Ovary (tissue), 7 donors: ENCODE measurements at regions not wholly inside any gene's neighbourhood (a gene's known extent, or its start where the extent isn't known, plus 50 kb on each side); places are given as distances from the start of the nearest gene placed in this dataset.
"Not testable (repeated sequence)": the region's sequence is repeated elsewhere in the genome, so short reads cannot be mapped to it uniquely, and the experiment has no call there.

Experiments
- DNase-seq, 5 donors: peaks; one replicate each; pipeline ENCODE4 v3.0.0-alpha.2; 2019 to 2020
- H3K27ac ChIP-seq, 2 donors: fragments of 200-600 bp; one replicate each; pipeline versions ENCODE4 v1.5.1 to v1.8.0; 2019 to 2022
- H3K27me3 ChIP-seq: fragments of 200-600 bp; one replicate; pipeline ENCODE4 v1.8.0; 2022
- H3K36me3 ChIP-seq: fragments of 200-600 bp; sonication (generic); one replicate; pipeline ENCODE4 v1.5.1; 2019
- H3K4me1 ChIP-seq: one replicate; pipeline ENCODE4 v1.8.1; 2013; ENCODE audit warnings: mild to moderate bottlenecking, moderate library complexity; ENCODE audit not compliant: insufficient read depth
- H3K4me3 ChIP-seq: fragments of 200-600 bp; sonication (generic); one replicate; pipeline ENCODE4 v1.5.1; 2017
- H3K9me3 ChIP-seq, 2 donors: fragments of 200-600 bp in 1 of 2; sonication (generic) in 1 of 2; one replicate each; pipeline versions ENCODE4 v1.5.1 to v1.8.1; 2013 to 2019; ENCODE audit warnings: mild to moderate bottlenecking in 1 of 2, moderate library complexity in 1 of 2
- EP300 ChIP-seq: sonication (generic); formaldehyde crosslinking; IDR thresholded peaks from one replicate; pipeline ENCODE4 v1.6.1; 2017; ENCODE audit warnings: antibody characterized with exemption
- POLR2A ChIP-seq: fragments of 450-650 bp; IDR thresholded peaks from one replicate; pipeline ENCODE4 v1.6.1; 2017; ENCODE audit warnings: antibody characterized with exemption, mild to moderate bottlenecking, moderate library complexity
- WGBS, 3 donors: extraction: QIAGEN DNeasy Blood & Tissue Kit in 1 of 3; methylation state at CpG; one replicate each; pipeline versions ENCODE4 v1.1.5 to v1.1.7; 2013 to 2017; 5-methylcytosine and 5-hydroxymethylcytosine counted together
- intact Hi-C, 4 donors: fragments of 100-400 bp; cut with DNase I; formaldehyde crosslinking; loops; one replicate each; pipeline versions ENCODE4 v1.11.0 to v1.15.1; 2022 to 2023
- TF ChIP-seq, protein P1 (sequence below), 3 donors: fragments of 450-650 bp in 2 of 3; fragments of 200-600 bp in 1 of 3; IDR thresholded peaks; one replicate each; pipeline versions ENCODE4 v1.5.1 to v1.8.0; 2016 to 2022; ENCODE audit warnings: antibody characterized with exemption in 3 of 3, mild to moderate bottlenecking in 1 of 3
- donor health status: DM: no; HTN: no; CAD: no; lungs with moderate emphysema.
- donor health status: DM: no; HTN: no; CAD: no.
- donor health status: Bipolar disorder and iron deficiency.
- donor health status: DM: no; HTN: no; CAD: no.
- donor health status: DM: yes; HTN: yes; CAD: no.

DNA sequence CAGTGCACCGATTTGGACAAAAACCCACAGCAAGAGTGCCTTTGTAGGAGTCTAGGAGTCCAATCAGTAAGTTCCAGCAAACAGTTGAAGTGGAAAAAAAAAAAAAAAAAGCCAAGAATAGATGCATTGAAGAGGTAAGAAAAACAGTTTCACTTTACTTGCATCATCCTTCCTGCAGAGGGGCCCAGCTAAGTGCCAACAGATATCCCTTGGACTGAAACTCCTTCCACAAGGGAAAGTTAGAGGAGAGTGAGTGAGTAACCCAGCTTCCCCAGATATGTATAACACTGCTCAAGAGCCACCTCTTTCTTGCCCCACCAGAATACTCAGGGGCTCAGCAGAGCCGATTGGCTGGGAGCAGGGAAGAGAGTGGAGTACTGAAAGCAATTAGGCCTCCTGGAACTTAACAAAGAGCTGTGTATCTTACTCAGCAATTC is 617.7 kb upstream of the SMIM31 start:
- Histone ChIP-seq H3K36me3 (no peaks in the 10 kb centered on the region), H3K27ac (no peak overlapping the region), H3K27me3 (no peaks in the 10 kb centered on the region), H3K4me1 (no peaks in the 10 kb centered on the region), H3K9me3 (no peaks in the 10 kb centered on the region), H3K4me3 (no peak overlapping the region)
- 75 to 81% (median 75%) methylated on average over 2 of the region's 2 CpGs for WGBS, 3 donors
- intact Hi-C loops = no loop called here
- no peak for DNase-seq
- TF ChIP-seq EP300 = no peak
- no peak for TF ChIP-seq POLR2A
- TF ChIP-seq, protein P1, sequence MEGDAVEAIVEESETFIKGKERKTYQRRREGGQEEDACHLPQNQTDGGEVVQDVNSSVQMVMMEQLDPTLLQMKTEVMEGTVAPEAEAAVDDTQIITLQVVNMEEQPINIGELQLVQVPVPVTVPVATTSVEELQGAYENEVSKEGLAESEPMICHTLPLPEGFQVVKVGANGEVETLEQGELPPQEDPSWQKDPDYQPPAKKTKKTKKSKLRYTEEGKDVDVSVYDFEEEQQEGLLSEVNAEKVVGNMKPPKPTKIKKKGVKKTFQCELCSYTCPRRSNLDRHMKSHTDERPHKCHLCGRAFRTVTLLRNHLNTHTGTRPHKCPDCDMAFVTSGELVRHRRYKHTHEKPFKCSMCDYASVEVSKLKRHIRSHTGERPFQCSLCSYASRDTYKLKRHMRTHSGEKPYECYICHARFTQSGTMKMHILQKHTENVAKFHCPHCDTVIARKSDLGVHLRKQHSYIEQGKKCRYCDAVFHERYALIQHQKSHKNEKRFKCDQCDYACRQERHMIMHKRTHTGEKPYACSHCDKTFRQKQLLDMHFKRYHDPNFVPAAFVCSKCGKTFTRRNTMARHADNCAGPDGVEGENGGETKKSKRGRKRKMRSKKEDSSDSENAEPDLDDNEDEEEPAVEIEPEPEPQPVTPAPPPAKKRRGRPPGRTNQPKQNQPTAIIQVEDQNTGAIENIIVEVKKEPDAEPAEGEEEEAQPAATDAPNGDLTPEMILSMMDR (IDR thresholded peaks at IDR 0.05) = no peak

DNA sequence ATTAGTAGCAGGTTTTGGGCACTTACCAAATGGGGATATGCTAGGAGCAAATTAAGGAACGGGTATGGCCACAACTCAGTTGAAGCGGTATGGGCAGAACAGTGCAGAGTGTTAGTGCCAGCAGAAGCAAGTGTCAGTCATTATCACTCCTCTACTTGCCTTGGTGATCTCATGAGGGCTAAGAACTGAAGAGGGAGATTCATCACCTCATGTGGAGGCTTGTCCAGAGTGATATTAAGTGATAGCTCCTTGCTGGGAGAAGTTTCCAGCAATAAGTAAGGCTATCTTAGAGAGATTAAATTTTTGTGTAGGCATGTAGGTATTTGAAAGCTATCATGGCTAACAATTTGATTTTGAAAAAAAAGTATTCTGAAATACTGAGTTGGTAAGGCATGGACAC is 615.4 kb upstream of the SMIM31 start:
- Histone ChIP-seq H3K36me3 (no peaks in the 10 kb centered on the region), H3K4me3 (no peak overlapping the region), H3K4me1 (no peaks in the 10 kb centered on the region), H3K9me3 (no peaks in the 10 kb centered on the region), H3K27ac (no peak overlapping the region), H3K27me3 (no peaks in the 10 kb centered on the region)
- 77 to 87% (median 83%) methylated on average over 2 of the region's 2 CpGs for WGBS, 3 donors
- TF ChIP-seq EP300 (no peak), POLR2A (no peak)
- TF ChIP-seq, protein P1 (IDR thresholded peaks at IDR 0.05) = no peak
- intact Hi-C loops = no loop called here
- DNase-seq = no peak

- no peak overlapping the region for H3K27ac ChIP-seq
- H3K4me3 ChIP-seq = no peak overlapping the region
- H3K36me3 ChIP-seq = no peaks in the 10 kb centered on the region
- H3K27me3 ChIP-seq = no peaks in the 10 kb centered on the region
- H3K4me1 ChIP-seq = no peaks in the 10 kb centered on the region
- TF ChIP-seq POLR2A (no peak), EP300 (no peak)
- TF ChIP-seq, protein P1 (IDR thresholded peaks at IDR 0.05) = no peak
- intact Hi-C loops = no loop called here
- H3K9me3 ChIP-seq = no peaks in the 10 kb centered on the region
- 93 to 97% (median 96%) methylated on average over 1 of the region's 1 CpG for WGBS, 3 donors
- DNase-seq = no peak
Measured at GRCh38 chr4:164139291-164139690, 614.6 kb upstream of the SMIM31 start.

DNA sequence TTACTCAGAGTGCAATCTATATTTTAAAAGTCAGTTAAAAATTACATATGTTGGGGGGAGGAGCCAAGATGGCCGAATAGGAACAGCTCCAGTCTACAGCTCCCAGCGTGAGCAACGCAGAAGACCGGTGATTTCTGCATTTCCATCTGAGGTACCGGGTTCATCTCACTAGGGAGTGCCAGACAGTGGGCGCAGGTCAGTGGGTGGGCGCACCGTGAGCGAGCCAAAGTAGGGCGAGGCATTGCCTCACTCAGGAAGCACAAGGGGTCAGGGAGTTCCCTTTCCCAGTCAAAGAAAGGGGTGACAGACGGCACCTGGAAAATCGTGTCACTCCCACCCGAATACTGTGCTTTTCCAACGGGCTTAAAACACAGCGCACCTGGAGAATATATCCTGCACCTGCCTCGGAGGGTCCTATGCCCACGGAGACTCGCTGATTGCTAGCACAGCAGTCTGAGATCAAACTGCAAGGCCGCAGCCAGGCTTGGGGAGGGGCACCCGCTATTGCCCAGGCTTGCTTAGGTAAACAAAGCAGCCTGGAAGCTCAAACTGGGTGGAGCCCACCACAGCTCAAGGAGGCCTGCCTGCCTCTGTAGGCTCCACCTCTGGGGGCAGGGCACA is 612.1 kb upstream of the SMIM31 start:
- H3K27ac ChIP-seq, H3K4me3 ChIP-seq, DNase-seq, H3K9me3 ChIP-seq, H3K27me3 ChIP-seq, intact Hi-C loops, H3K36me3 ChIP-seq, H3K4me1 ChIP-seq: not testable (repeated sequence)
- WGBS, 3 donors = 77 to 85% (median 78%) methylated on average over 20 of the region's 20 CpGs

DNA sequence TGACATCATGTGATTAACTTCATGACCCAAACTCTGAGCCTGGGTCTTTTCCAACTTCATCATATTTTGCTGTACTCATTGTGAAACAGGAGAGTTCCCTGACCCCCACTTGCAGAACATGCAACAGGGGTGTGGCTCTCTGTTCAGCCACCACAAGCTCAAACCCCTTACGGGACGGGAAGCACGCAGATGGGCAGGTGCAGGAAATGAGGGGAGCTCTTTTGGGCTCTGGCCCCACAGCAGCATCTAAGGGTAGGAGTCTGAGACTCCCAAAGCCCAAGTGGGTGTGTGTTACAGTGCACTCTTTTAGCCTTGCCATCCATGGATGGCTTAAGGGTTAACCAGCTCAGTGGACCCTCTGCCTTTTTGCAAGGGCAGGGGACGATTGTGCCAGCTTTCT is 599.5 kb upstream of the SMIM31 start:
- Histone ChIP-seq H3K36me3 (no peaks in the 10 kb centered on the region), H3K4me1 (no peaks in the 10 kb centered on the region), H3K4me3 (no peak overlapping the region), H3K9me3 (no peaks in the 10 kb centered on the region), H3K27ac (no peak overlapping the region), H3K27me3 (no peaks in the 10 kb centered on the region)
- no peak for DNase-seq
- TF ChIP-seq EP300 (no peak), POLR2A (no peak)
- TF ChIP-seq, protein P1 (IDR thresholded peaks at IDR 0.05) = no peak
- WGBS, 3 donors = 68 to 81% (median 78%) methylated on average over 4 of the region's 4 CpGs
- intact Hi-C loops = no loop called here
